ENCODE measurements at regions not wholly inside any gene's neighbourhood (a gene's known extent, or its start where the extent isn't known, plus 50 kb on each side); places are given as distances from the start of the nearest gene placed in this dataset.

- no peak for FAIRE-seq
- DNase-seq (ENCODE audit: insufficient read length, low spot score): no peak
- TF ChIP-seq CTCF (IDR thresholded peaks at IDR 0.05; ENCODE audit: insufficient read depth, missing control alignments): no peak
Observed at GRCh38 chr16:5678371-5678770, 580.8 kb upstream of the EEF2KMT start.

- no peak for TF ChIP-seq CTCF (IDR thresholded peaks at IDR 0.05; ENCODE audit: insufficient read depth, missing control alignments)
- FAIRE-seq: no peak
- DNase-seq (ENCODE audit: insufficient read length, low spot score): no peak
Observed at GRCh38 chr16:5671421-5671820, 573.8 kb upstream of the EEF2KMT start.

- DNase-seq (ENCODE audit: insufficient read length, low spot score) (no peak), FAIRE-seq (no peak)
- TF ChIP-seq CTCF (IDR thresholded peaks at IDR 0.05; ENCODE audit: insufficient read depth, missing control alignments): no peak
Observed at GRCh38 chr16:5670198-5670597, 572.6 kb upstream of the EEF2KMT start.

- FAIRE-seq (no peak), DNase-seq (ENCODE audit: insufficient read length, low spot score) (no peak)
- no peak for TF ChIP-seq CTCF (IDR thresholded peaks at IDR 0.05; ENCODE audit: insufficient read depth, missing control alignments)
Observed at GRCh38 chr16:5668553-5668952, 571.0 kb upstream of the EEF2KMT start.

- DNase-seq (ENCODE audit: insufficient read length, low spot score) (no peak), FAIRE-seq (no peak)
- no peak for TF ChIP-seq CTCF (IDR thresholded peaks at IDR 0.05; ENCODE audit: insufficient read depth, missing control alignments)
Observed at GRCh38 chr16:5665834-5666233, 568.2 kb upstream of the EEF2KMT start.

- TF ChIP-seq CTCF (IDR thresholded peaks at IDR 0.05; ENCODE audit: insufficient read depth, missing control alignments): no peak
- DNase-seq (ENCODE audit: insufficient read length, low spot score) (no peak), FAIRE-seq (no peak)
Observed at GRCh38 chr16:5653789-5654188, 556.2 kb upstream of the EEF2KMT start.

GRCh38 chr16:5653041-5653440 is 555.4 kb upstream of the EEF2KMT start:
- FAIRE-seq (no peak), DNase-seq (ENCODE audit: insufficient read length, low spot score) (no peak)
- TF ChIP-seq CTCF (IDR thresholded peaks at IDR 0.05; ENCODE audit: insufficient read depth, missing control alignments): no peak
